Epithelial cell of prostate (primary cell): ENCODE measurements at regions not wholly inside any gene's neighbourhood (a gene's known extent, or its start where the extent isn't known, plus 50 kb on each side); places are given as distances from the start of the nearest gene placed in this dataset.
"Not testable (repeated sequence)": the region's sequence is repeated elsewhere in the genome, so short reads cannot be mapped to it uniquely, and the experiment has no call there.

ENCODE experiments used
- DNase-seq: peaks from one replicate; pipeline ENCODE4 v3.0.0-alpha.2; 2011; ENCODE audit warnings: low read depth, low spot score
- H3K27ac ChIP-seq: fragments of 450-650 bp; 2 replicates; pipeline ENCODE4 v1.5.1; 2017; ENCODE audit warnings: mild to moderate bottlenecking

DNA sequence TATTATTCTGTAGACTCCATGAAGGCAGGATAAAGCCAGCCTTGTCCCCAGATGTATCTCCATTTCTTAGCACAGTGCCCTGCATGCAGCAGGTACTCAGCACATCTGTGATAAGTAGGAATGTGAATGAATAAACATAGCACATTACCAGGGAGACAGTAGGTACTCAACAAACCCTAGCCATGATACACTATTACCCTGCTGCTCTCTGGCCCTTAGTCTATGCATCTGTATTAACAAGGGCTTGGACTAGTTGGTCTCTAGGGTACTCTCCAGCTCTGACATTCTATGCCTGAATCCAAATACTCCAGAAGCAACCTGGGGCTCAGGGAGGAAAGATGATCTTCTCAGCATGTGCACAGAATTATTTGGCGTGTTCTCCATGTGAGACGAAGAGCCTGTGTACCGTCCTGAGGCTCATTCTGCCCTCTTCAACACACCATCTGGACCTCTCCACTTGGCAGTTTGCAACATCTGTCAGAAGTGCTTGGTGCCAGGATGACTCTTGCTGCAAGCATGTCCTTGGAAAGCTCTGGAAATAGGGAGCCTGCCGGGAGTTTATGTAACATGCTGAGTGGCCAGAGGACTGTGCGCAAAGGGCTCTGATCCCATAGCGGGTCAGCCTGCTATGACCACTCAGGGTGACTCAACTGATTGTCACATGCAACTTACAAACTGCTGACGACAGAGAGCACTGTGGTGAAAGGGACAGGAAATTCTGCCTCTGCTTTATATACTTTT is 228.2 kb upstream of the USP24 start:
- H3K27ac ChIP-seq = peak overlapping the region; percentile 13
- DNase-seq = no peak

DNA sequence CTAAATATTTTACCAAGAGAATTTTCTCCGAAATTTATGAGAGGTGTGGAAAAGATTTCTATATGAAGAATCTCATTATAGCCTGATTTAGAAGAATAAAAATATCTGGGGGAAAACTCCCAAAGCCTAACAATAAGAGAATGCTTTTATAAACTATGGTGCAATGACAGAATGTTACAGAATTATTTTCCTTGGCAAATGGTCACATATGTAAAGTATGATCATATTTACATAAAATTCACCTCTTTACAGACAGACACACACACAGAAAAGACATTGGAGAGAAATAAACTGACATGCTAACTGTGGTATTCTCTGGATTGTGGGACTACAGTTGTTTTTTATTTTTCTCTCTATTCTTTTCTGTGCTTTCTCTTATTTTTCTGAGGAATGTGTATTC is 226.3 kb upstream of the USP24 start:
- H3K27ac ChIP-seq = no peak overlapping the region
- DNase-seq = no peak

DNA sequence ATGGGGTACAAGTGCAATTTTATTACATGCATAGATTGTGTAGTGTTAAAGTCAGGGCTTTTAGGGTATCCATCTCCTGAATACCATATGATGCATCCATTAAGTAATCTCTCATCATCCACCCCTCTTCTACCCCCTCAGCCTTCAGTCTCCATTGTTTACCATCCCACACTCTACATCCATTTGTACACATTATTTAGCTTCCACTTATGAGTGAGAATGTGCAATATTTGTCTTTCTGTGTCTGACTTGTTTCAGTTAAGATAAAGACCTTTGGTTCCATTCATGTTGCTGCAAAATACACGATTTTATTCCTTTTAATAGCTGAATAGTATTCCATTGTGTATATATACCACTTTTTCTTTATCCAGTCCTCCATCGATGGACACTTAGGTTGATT is 222.5 kb upstream of the USP24 start:
- no peak for DNase-seq
- no peak overlapping the region for H3K27ac ChIP-seq

- H3K27ac ChIP-seq, DNase-seq: not testable (repeated sequence)
Observed at GRCh38 chr1:55430720-55431119, 215.6 kb upstream of the USP24 start.

- peak overlapping the region; percentile 80 for H3K27ac ChIP-seq
- DNase-seq = not testable (repeated sequence)
Observed at GRCh38 chr1:55430206-55430605, 215.0 kb upstream of the USP24 start.

GRCh38 chr1:55428944-55429931 is 214.1 kb upstream of the USP24 start:
- H3K27ac ChIP-seq = peak overlapping the region; percentile 80
- peak; percentile 93 for DNase-seq

DNA sequence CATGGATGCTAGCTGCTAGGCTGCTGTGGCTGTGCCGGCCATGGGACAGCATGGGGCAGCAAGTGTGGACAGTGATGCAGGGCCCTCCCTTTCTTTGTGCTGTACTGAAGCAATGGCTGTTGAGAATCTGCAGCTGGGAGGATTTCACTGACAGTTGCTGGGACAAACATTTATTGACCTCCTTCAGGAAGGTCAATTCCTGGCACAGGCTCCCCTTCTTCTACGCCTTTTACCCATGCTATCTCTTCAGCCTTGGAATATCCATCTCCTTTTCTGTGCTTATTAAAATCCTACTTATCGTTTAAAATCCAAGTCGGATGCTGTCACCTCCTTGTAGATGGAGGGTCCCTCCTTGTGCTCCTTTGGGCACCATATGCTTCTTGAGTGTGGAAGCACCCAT is 213.1 kb upstream of the USP24 start:
- no peak for DNase-seq
- peak overlapping the region; percentile 80 for H3K27ac ChIP-seq

GRCh38 chr1:55427606-55428005 is 212.4 kb upstream of the USP24 start:
- H3K27ac ChIP-seq = no peak overlapping the region
- no peak for DNase-seq

GRCh38 chr1:55426619-55427018 is 211.5 kb upstream of the USP24 start:
- DNase-seq = no peak

DNA sequence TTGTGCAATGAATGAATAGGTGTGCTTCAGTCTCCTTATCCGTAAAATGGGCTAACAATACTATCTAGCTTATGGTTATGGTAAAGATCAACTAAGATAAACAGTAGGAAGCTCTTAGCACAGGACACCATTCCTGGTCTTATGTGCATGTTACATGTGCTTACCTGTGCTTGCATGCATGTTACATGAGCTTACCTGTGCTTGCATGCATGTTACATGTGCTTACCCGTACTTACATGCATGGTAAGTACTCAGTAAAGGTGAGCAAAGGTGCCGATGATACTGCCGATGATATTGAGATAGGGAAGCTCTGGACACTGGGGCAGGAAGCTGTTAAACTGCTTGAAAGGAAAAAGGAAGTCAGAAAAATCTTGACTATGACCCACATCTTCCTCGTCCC is 211.0 kb upstream of the USP24 start:
- no peak overlapping the region for H3K27ac ChIP-seq
- DNase-seq = no peak

More at GRCh38 chr1:55426619-55427018, 211.5 kb upstream of the USP24 start:
- no peak overlapping the region for H3K27ac ChIP-seq

- no peak overlapping the region for H3K27ac ChIP-seq
- no peak for DNase-seq
Observed at GRCh38 chr1:55425310-55425930, 210.3 kb upstream of the USP24 start.

DNA sequence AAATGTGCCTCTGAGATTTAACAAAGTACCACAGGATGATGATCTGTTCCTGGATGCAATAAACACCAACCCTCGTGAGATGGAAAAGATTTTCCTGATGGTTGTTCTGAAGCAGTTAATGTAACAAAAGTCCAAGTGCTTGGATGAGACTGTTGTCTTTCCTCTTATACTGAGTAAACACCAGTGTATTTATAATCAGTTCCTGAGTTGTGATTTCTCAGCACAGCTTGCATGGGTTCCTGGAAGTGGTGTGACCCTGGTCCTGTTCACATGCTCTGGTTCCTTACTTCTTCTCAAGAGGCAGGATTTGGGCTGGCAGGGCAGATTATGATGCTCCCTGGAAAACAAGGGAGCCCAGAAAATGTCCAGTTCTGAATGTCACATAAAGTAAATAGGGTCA is 208.2 kb upstream of the USP24 start:
- DNase-seq = no peak
- H3K27ac ChIP-seq = no peak overlapping the region

- no peak overlapping the region for H3K27ac ChIP-seq
- no peak for DNase-seq
Observed at GRCh38 chr1:55420929-55421716, 206.0 kb upstream of the USP24 start.

- H3K27ac ChIP-seq = no peak overlapping the region
- no peak for DNase-seq
Observed at GRCh38 chr1:55420026-55420425, 204.9 kb upstream of the USP24 start.

DNA sequence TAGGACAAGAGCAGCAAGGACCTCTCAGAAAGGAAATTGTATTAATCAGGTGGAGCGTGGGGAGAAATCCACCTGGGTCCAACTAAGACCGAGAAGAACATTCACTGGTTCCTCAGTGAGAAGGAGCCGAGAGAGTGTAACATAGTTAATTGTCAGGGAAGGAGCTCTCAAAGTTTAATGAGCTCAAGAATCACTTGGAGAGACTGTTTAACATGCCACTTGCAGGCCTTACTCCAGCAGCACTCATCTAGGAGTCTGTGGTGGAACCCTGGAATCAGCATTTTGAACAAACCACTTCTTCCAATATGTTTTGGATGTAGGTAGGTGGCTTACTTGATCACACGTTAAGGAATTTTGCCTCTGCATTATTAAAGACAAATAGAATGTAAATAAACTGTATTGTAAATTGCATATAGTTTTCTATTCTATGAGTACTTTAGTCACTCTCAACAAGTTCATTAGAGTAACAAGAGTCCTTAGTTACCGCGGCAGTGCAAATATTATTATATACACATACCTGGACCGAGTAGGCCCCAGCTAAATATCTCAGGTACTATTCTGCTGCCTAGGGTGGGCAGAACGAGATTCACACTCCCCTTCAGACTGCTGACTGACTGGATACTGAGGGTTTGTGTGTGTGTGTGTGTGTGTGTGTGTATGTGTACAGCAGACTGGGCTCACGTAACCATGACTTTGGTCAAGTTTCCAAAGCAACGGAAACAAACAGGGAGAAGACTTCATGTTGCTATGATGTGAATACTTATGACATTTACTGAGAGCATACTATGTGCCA is 203.2 kb upstream of the USP24 start:
- DNase-seq = no peak
- H3K27ac ChIP-seq = no peak overlapping the region

DNA sequence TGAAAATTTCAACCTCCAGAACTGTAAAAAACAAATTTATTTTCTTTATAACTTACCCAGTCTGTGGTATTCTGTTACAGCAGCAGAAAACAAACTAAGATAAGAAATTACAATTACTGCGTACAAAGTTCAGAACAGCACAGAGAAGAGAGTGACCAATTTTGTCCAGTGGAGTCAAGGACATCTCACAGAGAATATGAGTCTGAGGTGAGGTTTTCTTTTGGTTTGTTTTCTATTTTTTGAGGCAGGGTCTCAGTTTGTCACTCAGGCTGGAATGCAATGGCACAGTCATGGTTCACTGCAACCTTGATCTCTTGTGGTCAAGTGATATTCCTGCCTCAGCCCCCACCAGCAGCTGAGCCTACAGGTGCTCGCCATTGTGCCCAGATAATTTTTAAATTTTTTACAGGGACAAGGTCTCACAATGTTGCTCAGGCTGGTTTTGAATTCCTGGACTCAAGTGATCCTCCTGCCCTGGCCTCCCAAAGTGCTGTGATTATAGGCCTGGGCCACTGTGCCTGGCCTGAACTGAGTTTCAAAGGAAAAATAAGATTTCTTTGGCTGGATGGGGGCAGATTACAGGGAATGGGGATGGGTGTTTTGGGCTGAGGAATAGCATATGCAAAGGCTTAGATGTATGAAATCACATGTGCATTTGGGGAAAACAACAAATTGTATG is 201.1 kb upstream of the USP24 start:
- DNase-seq = no peak
- no peak overlapping the region for H3K27ac ChIP-seq

GRCh38 chr1:55413286-55413685 is 198.1 kb upstream of the USP24 start:
- no peak for DNase-seq
- no peak overlapping the region for H3K27ac ChIP-seq

- no peak for DNase-seq
- H3K27ac ChIP-seq = no peak overlapping the region
Observed at GRCh38 chr1:55412060-55412459, 196.9 kb upstream of the USP24 start.
